ENCODE measurements at regions not wholly inside any gene's neighbourhood (a gene's known extent, or its start where the extent isn't known, plus 50 kb on each side); places are given as distances from the start of the nearest gene placed in this dataset.

DNA sequence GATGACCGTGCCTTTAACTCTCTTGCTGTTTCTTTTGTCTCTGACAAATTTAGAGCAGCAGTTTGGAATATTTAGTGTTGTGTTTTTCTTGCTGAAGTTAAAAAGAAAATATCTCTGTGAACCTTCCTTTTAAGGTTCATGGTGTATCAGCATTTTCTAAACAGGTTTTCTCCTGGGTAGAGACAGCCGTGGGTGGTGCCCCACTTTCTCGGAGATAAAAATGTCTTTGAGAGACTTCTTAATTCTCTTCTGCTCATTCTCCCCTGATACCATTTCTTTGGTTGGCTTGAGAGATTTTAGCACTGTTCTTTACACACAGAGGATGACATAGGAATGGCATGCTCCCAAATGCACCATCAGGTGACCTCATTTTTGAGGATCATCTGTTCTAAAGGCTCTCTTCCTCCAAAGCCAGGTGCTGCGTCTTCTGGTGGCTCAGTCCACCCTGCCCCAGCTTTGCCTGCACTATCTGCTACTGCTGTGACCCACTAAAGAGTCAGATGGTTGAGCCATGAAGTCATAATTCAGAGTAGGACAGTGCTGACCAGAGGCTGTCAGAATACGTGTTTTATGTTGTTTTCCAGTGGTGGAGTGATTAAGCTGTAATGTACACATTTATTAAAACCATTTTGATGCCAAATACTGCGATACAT lies 90.3 kb upstream of the SLC10A2 start:
- H3K4me3 ChIP-seq = no peak overlapping the region
- no peaks in the 10 kb centered on the region for H3K27me3 ChIP-seq
- no peak overlapping the region for H3K27ac ChIP-seq
- H3K4me1 ChIP-seq = no peaks in the 10 kb centered on the region
- DNase-seq (no peak), ATAC-seq (no peak)
- no peaks in the 10 kb centered on the region for H3K36me3 ChIP-seq
- intact Hi-C loops (cut with DNase I) = no loop called here
- WGBS (ENCODE audit: insufficient coverage, low coverage, low lambda C conversion rate, missing lambda C conversion rate) = 46% methylated on average over 6 of the region's 6 CpGs
- TF ChIP-seq POLR2A (IDR thresholded peaks at IDR 0.05) = no peak
- TF ChIP-seq, protein P1, sequence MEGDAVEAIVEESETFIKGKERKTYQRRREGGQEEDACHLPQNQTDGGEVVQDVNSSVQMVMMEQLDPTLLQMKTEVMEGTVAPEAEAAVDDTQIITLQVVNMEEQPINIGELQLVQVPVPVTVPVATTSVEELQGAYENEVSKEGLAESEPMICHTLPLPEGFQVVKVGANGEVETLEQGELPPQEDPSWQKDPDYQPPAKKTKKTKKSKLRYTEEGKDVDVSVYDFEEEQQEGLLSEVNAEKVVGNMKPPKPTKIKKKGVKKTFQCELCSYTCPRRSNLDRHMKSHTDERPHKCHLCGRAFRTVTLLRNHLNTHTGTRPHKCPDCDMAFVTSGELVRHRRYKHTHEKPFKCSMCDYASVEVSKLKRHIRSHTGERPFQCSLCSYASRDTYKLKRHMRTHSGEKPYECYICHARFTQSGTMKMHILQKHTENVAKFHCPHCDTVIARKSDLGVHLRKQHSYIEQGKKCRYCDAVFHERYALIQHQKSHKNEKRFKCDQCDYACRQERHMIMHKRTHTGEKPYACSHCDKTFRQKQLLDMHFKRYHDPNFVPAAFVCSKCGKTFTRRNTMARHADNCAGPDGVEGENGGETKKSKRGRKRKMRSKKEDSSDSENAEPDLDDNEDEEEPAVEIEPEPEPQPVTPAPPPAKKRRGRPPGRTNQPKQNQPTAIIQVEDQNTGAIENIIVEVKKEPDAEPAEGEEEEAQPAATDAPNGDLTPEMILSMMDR (IDR thresholded peaks at IDR 0.05) = no peak
- H3K9me3 ChIP-seq = no peaks in the 10 kb centered on the region

DNA sequence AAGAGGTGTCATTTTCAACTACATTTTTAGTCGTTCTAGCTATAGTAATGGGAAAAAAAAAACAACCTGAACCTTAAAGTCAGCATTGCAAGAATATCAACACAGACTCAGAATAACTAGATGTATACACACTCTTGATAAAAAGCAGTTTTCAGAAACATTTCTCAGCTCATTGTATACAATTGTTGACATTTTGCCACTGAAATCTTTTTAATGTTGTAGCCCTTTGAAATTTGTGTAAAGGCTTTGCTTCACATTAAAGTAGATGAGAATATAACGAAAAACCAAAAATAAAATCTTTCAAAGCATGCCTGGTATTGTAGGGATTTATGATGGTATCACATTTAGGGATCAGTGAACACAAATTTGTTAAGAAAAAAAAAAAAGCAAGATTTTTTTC lies 87.2 kb upstream of the SLC10A2 start:
- TF ChIP-seq, protein P1 (IDR thresholded peaks at IDR 0.05) = no peak
- TF ChIP-seq POLR2A (IDR thresholded peaks at IDR 0.05) = no peak
- H3K4me3 ChIP-seq = no peak overlapping the region
- intact Hi-C loops (cut with DNase I) = no loop called here
- 26% methylated on average over 2 of the region's 2 CpGs for WGBS (ENCODE audit: insufficient coverage, low coverage, low lambda C conversion rate, missing lambda C conversion rate)
- no peaks in the 10 kb centered on the region for H3K27me3 ChIP-seq
- no peaks in the 10 kb centered on the region for H3K9me3 ChIP-seq
- no peak for ATAC-seq
- no peaks in the 10 kb centered on the region for H3K4me1 ChIP-seq
- no peaks in the 10 kb centered on the region for H3K36me3 ChIP-seq
- no peak overlapping the region for H3K27ac ChIP-seq
- no peak for DNase-seq

DNA sequence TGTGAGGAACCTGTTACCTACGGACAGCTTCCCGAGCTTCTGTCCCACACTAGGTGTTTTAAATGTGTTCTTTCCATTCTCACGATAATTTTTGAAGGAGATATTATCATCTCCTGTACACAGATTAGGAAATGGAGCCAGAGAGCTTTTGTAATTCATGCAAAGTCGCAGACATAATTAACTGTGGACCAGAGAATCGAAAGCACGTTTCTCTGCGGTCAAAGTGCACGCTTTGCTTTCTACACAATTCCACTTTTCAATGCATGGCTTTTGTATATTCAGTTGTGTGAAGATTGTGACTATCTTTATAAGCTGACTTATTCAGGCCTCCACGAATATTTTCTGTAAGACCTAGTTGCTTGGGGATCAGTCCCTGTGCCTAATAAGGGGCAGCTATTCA lies 81.7 kb upstream of the SLC10A2 start:
- DNase-seq (no peak), ATAC-seq (no peak)
- H3K9me3 ChIP-seq = no peaks in the 10 kb centered on the region
- no peak overlapping the region for H3K4me3 ChIP-seq
- WGBS (ENCODE audit: insufficient coverage, low coverage, low lambda C conversion rate, missing lambda C conversion rate) = 61% methylated on average over 9 of the region's 9 CpGs
- H3K27me3 ChIP-seq = no peaks in the 10 kb centered on the region
- no peaks in the 10 kb centered on the region for H3K36me3 ChIP-seq
- H3K4me1 ChIP-seq = no peaks in the 10 kb centered on the region
- TF ChIP-seq, protein P1 (IDR thresholded peaks at IDR 0.05) = no peak
- TF ChIP-seq POLR2A (IDR thresholded peaks at IDR 0.05) = no peak
- intact Hi-C loops (cut with DNase I) = no loop called here
- no peak overlapping the region for H3K27ac ChIP-seq

DNA sequence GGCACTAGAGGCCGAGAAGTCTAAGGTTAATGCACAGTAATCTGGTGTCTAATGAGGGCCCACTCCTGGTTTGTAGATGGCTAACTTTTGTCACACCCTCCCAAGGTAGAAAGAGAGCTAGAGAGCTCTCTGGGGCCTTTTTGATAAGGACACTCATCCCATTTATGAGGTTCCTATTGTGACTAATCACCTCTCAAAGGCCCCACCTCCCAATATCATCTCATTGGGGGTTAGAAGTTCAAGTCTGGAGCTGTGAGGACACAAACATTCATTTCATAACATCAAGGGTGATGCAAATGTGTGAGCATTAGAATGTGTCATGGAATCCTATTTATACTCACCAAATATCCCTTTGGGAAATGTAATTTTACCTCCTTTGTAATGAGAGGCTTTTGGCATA lies 79.2 kb upstream of the SLC10A2 start:
- DNase-seq = no peak
- Histone ChIP-seq H3K27ac (no peak overlapping the region), H3K9me3 (no peaks in the 10 kb centered on the region), H3K36me3 (no peaks in the 10 kb centered on the region), H3K4me3 (no peak overlapping the region), H3K4me1 (no peaks in the 10 kb centered on the region), H3K27me3 (no peaks in the 10 kb centered on the region)
- intact Hi-C loops (cut with DNase I) = no loop called here
- 89% methylated on average over 1 of the region's 1 CpG for WGBS (ENCODE audit: insufficient coverage, low coverage, low lambda C conversion rate, missing lambda C conversion rate)
- no peak for ATAC-seq
- no peak for TF ChIP-seq POLR2A (IDR thresholded peaks at IDR 0.05)
- TF ChIP-seq, protein P1 (IDR thresholded peaks at IDR 0.05) = no peak

DNA sequence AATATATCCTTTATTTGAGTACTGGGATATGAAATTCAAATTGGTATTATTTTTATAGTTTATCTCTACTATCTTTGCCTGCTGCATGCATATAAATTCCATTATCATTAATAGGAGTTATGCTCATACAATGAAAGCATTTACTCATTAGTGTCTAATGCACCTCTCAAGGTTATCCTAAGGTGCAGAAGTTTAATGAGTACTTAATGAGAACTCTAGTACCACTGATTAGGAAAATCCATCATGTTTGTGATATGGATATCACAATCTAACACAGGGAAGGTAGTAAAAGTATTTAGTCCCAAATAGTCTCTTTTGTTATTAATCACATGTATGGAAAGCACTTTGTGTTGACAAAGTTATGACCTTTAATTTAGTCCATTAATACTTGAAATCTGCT lies 77.2 kb upstream of the SLC10A2 start:
- no peak overlapping the region for H3K4me3 ChIP-seq
- ATAC-seq (no peak), DNase-seq (no peak)
- H3K4me1 ChIP-seq = no peaks in the 10 kb centered on the region
- no peaks in the 10 kb centered on the region for H3K36me3 ChIP-seq
- no peak for TF ChIP-seq POLR2A (IDR thresholded peaks at IDR 0.05)
- TF ChIP-seq, protein P1 (IDR thresholded peaks at IDR 0.05) = no peak
- no peaks in the 10 kb centered on the region for H3K9me3 ChIP-seq
- intact Hi-C loops (cut with DNase I) = no loop called here
- no peak overlapping the region for H3K27ac ChIP-seq
- H3K27me3 ChIP-seq = no peaks in the 10 kb centered on the region

Measured in right lobe of liver (tissue), 6 donors.